ENCODE measurements at regions not wholly inside any gene's neighbourhood (a gene's known extent, or its start where the extent isn't known, plus 50 kb on each side); places are given as distances from the start of the nearest gene placed in this dataset.

DNA sequence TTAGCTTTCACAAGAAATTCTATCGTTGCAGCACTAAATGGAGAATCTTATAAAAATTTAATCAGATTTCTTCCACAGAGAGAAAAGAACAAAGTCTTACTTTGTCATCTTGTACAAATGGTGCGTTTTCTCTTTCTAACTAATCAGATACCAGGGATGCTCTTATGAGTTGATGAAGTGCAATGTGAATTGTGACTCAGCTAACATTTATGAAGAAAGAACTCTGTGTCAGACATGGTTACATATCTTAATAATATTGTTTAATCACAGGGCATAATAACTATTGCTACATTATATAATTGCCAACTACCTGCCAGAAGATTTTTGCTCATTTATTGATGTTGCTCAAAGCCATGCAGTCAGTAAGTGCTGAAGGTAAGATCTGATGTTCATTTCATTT lies 465.0 kb downstream of the CCDC85A start:
- H3K36me3 ChIP-seq (replicated peaks) = no peaks in the 10 kb centered on the region
- DNase-seq = no peak
- no peak overlapping the region for H3K27ac ChIP-seq
- TF ChIP-seq, protein P1, sequence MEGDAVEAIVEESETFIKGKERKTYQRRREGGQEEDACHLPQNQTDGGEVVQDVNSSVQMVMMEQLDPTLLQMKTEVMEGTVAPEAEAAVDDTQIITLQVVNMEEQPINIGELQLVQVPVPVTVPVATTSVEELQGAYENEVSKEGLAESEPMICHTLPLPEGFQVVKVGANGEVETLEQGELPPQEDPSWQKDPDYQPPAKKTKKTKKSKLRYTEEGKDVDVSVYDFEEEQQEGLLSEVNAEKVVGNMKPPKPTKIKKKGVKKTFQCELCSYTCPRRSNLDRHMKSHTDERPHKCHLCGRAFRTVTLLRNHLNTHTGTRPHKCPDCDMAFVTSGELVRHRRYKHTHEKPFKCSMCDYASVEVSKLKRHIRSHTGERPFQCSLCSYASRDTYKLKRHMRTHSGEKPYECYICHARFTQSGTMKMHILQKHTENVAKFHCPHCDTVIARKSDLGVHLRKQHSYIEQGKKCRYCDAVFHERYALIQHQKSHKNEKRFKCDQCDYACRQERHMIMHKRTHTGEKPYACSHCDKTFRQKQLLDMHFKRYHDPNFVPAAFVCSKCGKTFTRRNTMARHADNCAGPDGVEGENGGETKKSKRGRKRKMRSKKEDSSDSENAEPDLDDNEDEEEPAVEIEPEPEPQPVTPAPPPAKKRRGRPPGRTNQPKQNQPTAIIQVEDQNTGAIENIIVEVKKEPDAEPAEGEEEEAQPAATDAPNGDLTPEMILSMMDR (IDR thresholded peaks at IDR 0.05; ENCODE audit: low read depth, low read length, missing control alignments) = no peak
- H3K4me3 ChIP-seq (ENCODE audit: low read depth, low read length) = no peak overlapping the region
- no peaks in the 10 kb centered on the region for H3K27me3 ChIP-seq (replicated peaks)
- in situ Hi-C loops (cut with HindIII; ENCODE audit: low pct_ligation_motif_present, low sequenced_read_pairs) = no loop called here

DNA sequence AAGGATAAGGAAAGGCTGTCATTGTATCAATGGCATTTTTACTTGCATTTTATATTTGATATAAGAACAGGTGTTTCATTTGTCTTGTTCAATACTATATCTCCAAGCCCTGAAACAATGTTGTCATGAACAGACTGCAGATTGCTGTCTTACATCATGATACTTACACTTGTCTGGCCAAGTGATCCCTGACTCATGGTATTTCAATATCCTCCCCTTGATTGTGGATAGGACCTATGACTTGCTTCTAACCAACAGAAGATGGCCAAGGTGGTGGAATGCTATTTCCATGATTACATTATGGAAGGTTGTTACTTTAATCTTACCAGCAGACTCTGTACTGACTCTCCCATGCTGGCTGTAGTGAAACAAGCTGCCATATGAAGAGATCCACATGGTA lies 471.1 kb downstream of the CCDC85A start:
- DNase-seq = no peak
- Histone ChIP-seq H3K36me3 (replicated peaks) (no peaks in the 10 kb centered on the region), H3K4me3 (ENCODE audit: low read depth, low read length) (no peak overlapping the region), H3K27me3 (replicated peaks) (no peaks in the 10 kb centered on the region), H3K27ac (no peak overlapping the region)
- TF ChIP-seq, protein P1 (IDR thresholded peaks at IDR 0.05; ENCODE audit: low read depth, low read length, missing control alignments) = no peak
- in situ Hi-C loops (cut with HindIII; ENCODE audit: low pct_ligation_motif_present, low sequenced_read_pairs) = no loop called here

DNA sequence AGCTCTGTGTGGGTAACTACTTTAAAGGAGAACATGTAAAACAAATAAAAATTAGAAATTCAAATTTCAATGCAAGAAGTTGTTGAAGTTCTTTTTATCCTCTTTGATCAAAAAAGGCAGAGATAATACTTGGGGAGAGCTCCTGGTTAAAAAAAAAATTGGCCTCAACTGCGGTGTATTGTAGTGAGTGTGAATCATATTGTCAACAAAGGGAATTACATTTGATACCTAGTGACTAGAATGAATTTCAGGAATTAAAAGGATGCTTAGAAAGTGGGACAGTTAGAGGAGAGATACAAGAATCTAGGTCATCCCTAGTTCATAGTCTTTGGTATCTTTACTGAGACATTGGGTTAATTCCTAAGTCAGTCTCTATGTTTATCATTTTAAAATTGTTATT lies 473.0 kb downstream of the CCDC85A start:
- Histone ChIP-seq H3K36me3 (replicated peaks) (no peaks in the 10 kb centered on the region), H3K27ac (no peak overlapping the region), H3K4me3 (ENCODE audit: low read depth, low read length) (no peak overlapping the region), H3K27me3 (replicated peaks) (no peaks in the 10 kb centered on the region)
- no peak for DNase-seq
- in situ Hi-C loops (cut with HindIII; ENCODE audit: low pct_ligation_motif_present, low sequenced_read_pairs) = no loop called here
- TF ChIP-seq, protein P1 (IDR thresholded peaks at IDR 0.05; ENCODE audit: low read depth, low read length, missing control alignments) = no peak

DNA sequence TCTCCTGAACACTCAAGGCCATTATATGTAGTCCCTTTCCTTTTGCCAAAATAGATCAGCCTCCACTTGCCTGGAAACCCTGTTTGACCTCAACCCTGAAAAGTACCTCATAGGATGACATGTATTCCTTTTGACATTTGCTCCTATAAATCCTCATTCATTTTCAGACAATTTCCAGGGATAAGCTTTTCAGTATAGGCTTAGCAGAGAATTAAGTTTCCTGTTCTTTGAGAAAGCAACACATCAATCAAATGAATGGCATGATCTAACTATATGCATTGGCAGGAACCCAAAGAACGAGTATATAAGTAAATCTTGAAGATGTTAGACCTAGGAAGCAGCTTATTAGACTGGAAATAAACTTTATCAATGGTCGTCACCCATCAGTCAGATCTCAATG lies 483.0 kb downstream of the CCDC85A start:
- no peaks in the 10 kb centered on the region for H3K36me3 ChIP-seq (replicated peaks)
- no peak for DNase-seq
- TF ChIP-seq, protein P1 (IDR thresholded peaks at IDR 0.05; ENCODE audit: low read depth, low read length, missing control alignments) = no peak
- no peak overlapping the region for H3K4me3 ChIP-seq (ENCODE audit: low read depth, low read length)
- in situ Hi-C loops (cut with HindIII; ENCODE audit: low pct_ligation_motif_present, low sequenced_read_pairs) = no loop called here
- H3K27ac ChIP-seq = no peak overlapping the region
- no peaks in the 10 kb centered on the region for H3K27me3 ChIP-seq (replicated peaks)

DNA sequence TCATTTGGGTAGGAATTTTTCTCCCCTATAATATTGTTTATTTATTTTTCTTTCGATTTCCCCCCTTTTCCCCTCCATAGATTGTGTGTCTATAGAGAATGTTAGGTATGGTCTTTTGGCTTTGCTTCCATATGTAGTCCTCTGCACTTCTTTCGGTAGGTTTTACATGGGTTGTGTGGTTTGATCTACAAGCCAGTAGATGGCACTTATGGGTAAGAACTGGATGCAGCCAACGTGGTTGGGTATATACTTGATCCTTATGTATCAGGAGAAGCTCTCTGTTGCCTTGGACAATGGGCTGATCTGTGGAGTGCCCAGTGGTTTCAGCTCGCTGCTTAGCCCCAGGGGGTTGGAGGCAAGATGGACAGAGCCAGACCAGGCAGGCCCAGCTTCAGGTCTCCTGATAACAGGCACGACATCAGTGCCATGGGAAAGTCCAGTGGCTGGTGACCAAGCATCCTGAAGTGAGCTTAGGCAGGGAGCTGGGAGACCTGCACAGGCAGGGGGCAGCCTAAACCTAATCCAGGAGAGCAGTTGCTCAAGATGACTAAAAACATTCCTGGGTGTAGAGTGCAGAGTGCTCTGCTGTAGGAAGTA lies 488.3 kb downstream of the CCDC85A start:
- TF ChIP-seq, protein P1 (IDR thresholded peaks at IDR 0.05; ENCODE audit: low read depth, low read length, missing control alignments) = peak; percentile 8
- DNase-seq = peak; percentile 4
- in situ Hi-C loops (cut with HindIII; ENCODE audit: low pct_ligation_motif_present, low sequenced_read_pairs) = no loop called here
- Histone ChIP-seq H3K27ac (no peak overlapping the region), H3K4me3 (ENCODE audit: low read depth, low read length) (no peak overlapping the region), H3K36me3 (replicated peaks) (no peaks in the 10 kb centered on the region), H3K27me3 (replicated peaks) (no peaks in the 10 kb centered on the region)

DNA sequence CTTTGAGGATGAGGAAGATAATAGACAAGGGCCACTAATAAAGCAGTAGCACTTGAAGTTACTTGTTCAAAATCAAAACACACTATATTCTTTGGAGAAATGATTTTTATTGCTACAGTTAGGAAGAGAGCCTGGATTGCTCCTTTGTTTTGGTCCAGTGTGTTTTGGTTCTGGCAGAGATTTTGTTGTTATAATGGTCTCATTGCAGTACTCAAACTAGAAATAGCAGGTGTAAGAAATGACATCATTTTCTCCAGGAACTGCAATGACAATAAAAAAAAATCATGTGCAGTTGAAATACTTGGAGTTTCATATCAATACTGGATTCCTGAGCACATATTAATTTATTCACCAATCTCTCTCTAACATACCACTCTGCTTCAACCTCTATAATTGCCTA lies 490.3 kb downstream of the CCDC85A start:
- Histone ChIP-seq H3K27ac (no peak overlapping the region), H3K36me3 (replicated peaks) (no peaks in the 10 kb centered on the region), H3K4me3 (ENCODE audit: low read depth, low read length) (no peak overlapping the region), H3K27me3 (replicated peaks) (no peaks in the 10 kb centered on the region)
- no peak for DNase-seq
- in situ Hi-C loops (cut with HindIII; ENCODE audit: low pct_ligation_motif_present, low sequenced_read_pairs) = no loop called here
- TF ChIP-seq, protein P1 (IDR thresholded peaks at IDR 0.05; ENCODE audit: low read depth, low read length, missing control alignments) = no peak
